ENCODE measurements at regions not wholly inside any gene's neighbourhood (a gene's known extent, or its start where the extent isn't known, plus 50 kb on each side); places are given as distances from the start of the nearest gene placed in this dataset.

DNA sequence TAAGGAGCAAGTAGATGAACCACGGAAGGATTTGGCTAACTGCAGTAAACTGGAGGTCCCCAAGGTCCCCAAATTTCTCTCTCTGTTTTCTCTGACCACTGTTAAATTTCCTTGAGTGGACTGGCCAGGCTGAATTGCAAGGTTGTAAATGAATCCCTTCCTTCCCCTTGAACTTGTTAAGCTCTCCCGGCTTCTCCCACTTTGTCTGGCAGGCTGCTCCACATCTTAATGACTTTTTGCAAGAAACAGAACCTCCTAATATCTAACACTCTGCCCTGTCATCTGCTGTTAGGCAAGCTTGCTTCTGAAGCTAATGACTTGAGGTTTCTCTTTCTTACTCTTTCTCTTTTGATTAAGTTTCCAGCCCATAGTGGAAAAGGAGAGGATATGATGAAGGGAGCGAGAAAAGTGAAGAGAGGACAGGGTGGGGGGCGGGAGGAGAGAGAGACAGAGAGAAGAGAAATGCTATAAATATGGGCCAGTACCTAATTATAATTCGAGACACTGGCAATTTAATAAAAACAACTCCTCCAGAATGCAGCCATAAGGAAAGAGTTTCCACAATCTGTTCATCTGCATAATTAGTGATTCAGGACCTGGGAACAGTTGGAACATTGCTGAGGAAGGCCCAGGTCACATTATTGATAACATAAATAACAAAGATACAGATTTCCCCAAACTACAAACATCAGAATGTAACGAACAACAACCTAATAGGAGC is 437.3 kb upstream of the MPDZ start:
- DNase-seq (ENCODE audit: low read depth): no peak
- TF ChIP-seq, protein P1, sequence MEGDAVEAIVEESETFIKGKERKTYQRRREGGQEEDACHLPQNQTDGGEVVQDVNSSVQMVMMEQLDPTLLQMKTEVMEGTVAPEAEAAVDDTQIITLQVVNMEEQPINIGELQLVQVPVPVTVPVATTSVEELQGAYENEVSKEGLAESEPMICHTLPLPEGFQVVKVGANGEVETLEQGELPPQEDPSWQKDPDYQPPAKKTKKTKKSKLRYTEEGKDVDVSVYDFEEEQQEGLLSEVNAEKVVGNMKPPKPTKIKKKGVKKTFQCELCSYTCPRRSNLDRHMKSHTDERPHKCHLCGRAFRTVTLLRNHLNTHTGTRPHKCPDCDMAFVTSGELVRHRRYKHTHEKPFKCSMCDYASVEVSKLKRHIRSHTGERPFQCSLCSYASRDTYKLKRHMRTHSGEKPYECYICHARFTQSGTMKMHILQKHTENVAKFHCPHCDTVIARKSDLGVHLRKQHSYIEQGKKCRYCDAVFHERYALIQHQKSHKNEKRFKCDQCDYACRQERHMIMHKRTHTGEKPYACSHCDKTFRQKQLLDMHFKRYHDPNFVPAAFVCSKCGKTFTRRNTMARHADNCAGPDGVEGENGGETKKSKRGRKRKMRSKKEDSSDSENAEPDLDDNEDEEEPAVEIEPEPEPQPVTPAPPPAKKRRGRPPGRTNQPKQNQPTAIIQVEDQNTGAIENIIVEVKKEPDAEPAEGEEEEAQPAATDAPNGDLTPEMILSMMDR (IDR thresholded peaks at IDR 0.05; ENCODE audit: insufficient read depth, low read depth, low read length, missing control alignments): no peak
- H3K4me3 ChIP-seq (ENCODE audit: low read length): no peak overlapping the region

DNA sequence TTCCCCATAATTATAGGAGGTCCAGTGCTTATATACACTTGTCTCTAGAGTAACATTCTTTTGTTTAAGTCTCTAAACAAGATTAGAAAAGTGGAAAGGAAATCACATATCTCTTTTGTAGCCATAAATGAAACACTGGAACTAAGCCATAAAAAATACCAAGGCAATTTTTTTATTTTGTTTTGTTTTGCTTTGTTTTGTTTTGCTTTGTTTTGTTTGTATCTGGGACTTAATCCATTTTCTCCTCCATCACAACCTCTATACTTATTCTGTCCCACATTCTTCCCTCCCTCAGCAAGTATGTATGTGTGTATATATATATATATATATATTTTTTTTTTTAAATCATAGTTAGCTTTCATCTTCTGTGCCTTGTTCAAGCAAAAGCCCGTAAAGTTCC is 436.6 kb upstream of the MPDZ start:
- TF ChIP-seq, protein P1 (IDR thresholded peaks at IDR 0.05; ENCODE audit: insufficient read depth, low read depth, low read length, missing control alignments): no peak
- H3K4me3 ChIP-seq (ENCODE audit: low read length): no peak overlapping the region
- DNase-seq (ENCODE audit: low read depth): no peak

DNA sequence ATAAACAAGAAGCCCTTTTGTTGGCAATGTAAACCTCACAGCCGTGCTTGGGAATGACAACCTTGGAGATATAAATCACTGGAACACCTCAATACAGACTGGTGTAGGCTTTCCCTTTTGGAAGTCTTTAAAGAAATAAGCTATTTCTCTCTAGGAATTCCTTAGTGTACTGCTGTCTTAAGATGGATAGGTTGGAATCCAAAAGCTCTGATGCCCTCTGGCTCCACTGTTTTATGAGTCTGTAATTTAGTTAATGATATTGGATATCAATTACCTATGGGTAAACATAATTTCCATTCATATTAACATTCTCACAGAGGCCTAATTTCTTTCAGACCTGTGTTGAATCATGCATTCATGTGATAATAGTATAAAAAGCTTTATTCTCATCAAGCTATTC is 435.9 kb upstream of the MPDZ start:
- DNase-seq (ENCODE audit: low read depth): no peak
- H3K4me3 ChIP-seq (ENCODE audit: low read length): no peak overlapping the region
- TF ChIP-seq, protein P1 (IDR thresholded peaks at IDR 0.05; ENCODE audit: insufficient read depth, low read depth, low read length, missing control alignments): no peak

DNA sequence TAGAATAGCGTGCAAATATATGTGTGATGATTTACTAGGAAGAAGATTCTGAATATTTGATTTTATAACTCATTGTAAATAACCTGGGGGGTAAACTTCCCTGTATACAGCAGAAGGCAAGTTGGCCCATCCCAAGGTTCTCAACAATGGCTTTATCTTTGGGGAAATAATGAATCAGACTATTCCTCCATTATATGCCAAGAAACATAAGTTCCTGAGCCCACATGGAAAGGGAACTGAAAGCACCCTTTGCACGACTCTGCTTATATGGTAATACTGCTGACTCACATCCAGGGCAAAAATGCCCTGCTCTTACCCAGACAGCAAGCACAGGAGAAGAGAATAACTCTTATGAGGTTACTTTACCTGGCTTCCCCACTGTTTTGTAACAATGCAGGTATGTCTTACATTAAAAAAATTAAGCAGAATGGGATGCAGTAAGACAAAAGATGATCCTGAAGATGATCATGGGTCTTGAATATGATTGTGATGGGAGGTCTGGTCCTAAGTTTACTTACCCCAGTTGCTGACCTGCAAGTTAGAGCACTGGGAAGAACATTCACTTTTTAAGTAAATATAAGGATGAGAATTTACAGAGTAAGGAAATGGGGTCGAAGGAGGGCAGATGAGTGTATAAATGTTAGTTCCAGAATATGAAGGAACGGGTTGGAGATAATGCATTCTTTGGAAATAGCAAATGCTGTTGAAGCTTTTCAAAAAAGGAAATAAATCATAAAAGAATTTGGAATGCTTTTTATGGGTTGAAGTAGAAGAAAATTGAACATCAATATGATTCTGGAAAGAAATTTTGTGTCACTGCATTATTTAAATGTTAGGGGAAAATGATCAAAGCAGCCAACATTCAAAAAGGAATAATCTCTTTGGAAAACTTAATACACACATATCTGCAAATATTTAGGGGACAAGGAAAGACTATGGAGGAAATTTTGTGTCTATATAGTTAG is 428.4 kb upstream of the MPDZ start:
- peak; percentile 76 for DNase-seq (ENCODE audit: low read depth)

DNA sequence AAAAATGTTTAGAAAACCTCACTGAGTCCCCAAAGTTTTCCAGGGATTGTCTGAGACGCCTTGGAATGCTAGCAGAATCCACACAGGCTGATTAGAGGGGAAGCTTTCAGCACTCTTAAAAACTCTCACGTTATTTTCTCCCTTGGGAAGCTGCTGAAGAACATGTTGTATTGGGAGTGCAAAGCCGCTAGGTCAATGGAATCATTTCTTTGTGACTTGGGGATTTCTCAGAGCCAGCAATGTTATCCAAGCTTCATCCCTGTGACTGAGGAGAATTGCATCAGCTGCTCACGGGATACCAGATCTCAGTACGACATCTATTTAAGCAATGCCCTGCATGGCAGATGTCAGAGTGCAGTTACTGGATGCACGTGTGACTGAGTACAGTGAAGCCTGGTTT is 426.4 kb upstream of the MPDZ start:
- no peak for DNase-seq (ENCODE audit: low read depth)
- no peak overlapping the region for H3K4me3 ChIP-seq (ENCODE audit: low read length)
- TF ChIP-seq, protein P1 (IDR thresholded peaks at IDR 0.05; ENCODE audit: insufficient read depth, low read depth, low read length, missing control alignments): no peak

More for the DNA sequence above, 428.4 kb upstream of the MPDZ start:
- H3K4me3 ChIP-seq (ENCODE audit: low read length): no peak overlapping the region
- TF ChIP-seq, protein P1 (IDR thresholded peaks at IDR 0.05; ENCODE audit: insufficient read depth, low read depth, low read length, missing control alignments): no peak

DNA sequence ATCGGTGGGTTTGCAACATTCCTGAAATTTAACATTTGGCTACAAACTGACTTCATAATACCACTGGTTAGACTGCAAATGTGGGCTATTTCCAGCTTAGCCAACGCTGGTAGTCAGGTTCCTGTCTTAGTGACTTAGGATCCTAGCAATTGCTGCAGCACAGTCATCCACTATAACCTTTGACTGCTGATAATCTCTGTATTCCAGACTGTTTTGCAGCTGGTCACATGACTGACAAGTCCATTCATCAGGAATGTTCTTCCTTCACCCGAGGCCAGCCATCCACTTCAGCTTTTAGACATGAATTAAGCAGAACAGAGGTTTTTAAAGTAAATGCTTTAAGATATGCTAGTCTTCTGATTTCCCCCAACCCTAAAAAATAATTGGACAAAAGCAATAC is 425.9 kb upstream of the MPDZ start:
- H3K4me3 ChIP-seq (ENCODE audit: low read length): no peak overlapping the region
- TF ChIP-seq, protein P1 (IDR thresholded peaks at IDR 0.05; ENCODE audit: insufficient read depth, low read depth, low read length, missing control alignments): no peak
- DNase-seq (ENCODE audit: low read depth): no peak

Data from epithelial cell of esophagus (primary cell).